ENCODE measurements at regions not wholly inside any gene's neighbourhood (a gene's known extent, or its start where the extent isn't known, plus 50 kb on each side); places are given as distances from the start of the nearest gene placed in this dataset.

DNA sequence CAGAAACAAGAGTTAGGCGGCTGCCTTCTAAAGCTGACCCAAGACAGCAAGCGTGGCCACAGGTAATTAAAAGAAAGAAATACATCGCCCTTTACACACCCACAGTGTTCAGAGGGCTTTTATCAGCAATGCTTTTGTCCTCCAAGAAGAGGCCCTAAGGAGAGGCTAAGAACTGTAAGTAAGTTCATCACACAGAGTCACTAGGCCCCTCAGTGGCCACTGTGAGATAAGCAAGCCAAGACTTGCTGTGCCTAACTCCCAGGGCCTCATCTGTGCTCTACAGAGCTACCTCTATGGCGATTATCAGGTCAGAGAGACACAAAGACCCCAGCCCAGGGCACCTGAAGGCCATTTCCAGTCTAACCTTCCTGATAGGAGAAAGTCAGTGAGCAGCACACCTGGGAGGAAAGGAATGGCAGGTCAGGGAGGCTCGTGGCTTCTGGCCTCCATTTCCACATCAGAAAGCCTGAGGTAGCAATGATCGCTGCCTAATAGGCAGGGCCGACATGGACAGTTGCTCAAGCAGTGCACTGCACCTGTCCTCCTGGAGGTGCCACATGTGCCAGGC lies 545.2 kb upstream of the CDH11 start:
- H3K27ac ChIP-seq (ENCODE audit: low read depth, low read length), result no peak overlapping the region
- TF ChIP-seq, protein P1, sequence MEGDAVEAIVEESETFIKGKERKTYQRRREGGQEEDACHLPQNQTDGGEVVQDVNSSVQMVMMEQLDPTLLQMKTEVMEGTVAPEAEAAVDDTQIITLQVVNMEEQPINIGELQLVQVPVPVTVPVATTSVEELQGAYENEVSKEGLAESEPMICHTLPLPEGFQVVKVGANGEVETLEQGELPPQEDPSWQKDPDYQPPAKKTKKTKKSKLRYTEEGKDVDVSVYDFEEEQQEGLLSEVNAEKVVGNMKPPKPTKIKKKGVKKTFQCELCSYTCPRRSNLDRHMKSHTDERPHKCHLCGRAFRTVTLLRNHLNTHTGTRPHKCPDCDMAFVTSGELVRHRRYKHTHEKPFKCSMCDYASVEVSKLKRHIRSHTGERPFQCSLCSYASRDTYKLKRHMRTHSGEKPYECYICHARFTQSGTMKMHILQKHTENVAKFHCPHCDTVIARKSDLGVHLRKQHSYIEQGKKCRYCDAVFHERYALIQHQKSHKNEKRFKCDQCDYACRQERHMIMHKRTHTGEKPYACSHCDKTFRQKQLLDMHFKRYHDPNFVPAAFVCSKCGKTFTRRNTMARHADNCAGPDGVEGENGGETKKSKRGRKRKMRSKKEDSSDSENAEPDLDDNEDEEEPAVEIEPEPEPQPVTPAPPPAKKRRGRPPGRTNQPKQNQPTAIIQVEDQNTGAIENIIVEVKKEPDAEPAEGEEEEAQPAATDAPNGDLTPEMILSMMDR (conservative IDR thresholded peaks at IDR 0.05), result peak; percentile 68
- no peaks in the 10 kb centered on the region for H3K9me3 Mint-ChIP-seq
- WGBS, 2 experiments (ENCODE audit: insufficient coverage in 1 of 2, insufficient read length in 1 of 2), result 82 to 87% methylated on average over 4 to 7 of the region's 7 CpGs
- H3K36me3 Mint-ChIP-seq (ENCODE audit: low read depth), result no peaks in the 10 kb centered on the region
- peaks cover 17% of the 10 kb centered on the region for H3K27me3 Mint-ChIP-seq (ENCODE audit: insufficient read depth)
- DNase-seq, result peak; percentile 78
- H3K27ac Mint-ChIP-seq, result no peak overlapping the region
- no peak overlapping the region for H3K4me3 Mint-ChIP-seq
- H3K9ac ChIP-seq (ENCODE audit: extremely low read depth, low read length, poor library complexity, severe bottlenecking), result no peak overlapping the region
- H3K9me3 ChIP-seq (ENCODE audit: control insufficient read depth, low read length), result peaks cover under 1% of the 10 kb centered on the region
- no peaks in the 10 kb centered on the region for H3K27me3 ChIP-seq (ENCODE audit: control insufficient read depth, insufficient read depth, low read length, poor library complexity, severe bottlenecking)
- H3K4me1 ChIP-seq (ENCODE audit: control insufficient read depth, insufficient read depth, low read length), result no peaks in the 10 kb centered on the region
- H3K4me1 Mint-ChIP-seq, result peaks cover 17% of the 10 kb centered on the region
- no peaks in the 10 kb centered on the region for H3K36me3 ChIP-seq (ENCODE audit: control insufficient read depth, insufficient read depth, low read length)
- H3K4me3 ChIP-seq (ENCODE audit: low read length), result no peak overlapping the region

DNA sequence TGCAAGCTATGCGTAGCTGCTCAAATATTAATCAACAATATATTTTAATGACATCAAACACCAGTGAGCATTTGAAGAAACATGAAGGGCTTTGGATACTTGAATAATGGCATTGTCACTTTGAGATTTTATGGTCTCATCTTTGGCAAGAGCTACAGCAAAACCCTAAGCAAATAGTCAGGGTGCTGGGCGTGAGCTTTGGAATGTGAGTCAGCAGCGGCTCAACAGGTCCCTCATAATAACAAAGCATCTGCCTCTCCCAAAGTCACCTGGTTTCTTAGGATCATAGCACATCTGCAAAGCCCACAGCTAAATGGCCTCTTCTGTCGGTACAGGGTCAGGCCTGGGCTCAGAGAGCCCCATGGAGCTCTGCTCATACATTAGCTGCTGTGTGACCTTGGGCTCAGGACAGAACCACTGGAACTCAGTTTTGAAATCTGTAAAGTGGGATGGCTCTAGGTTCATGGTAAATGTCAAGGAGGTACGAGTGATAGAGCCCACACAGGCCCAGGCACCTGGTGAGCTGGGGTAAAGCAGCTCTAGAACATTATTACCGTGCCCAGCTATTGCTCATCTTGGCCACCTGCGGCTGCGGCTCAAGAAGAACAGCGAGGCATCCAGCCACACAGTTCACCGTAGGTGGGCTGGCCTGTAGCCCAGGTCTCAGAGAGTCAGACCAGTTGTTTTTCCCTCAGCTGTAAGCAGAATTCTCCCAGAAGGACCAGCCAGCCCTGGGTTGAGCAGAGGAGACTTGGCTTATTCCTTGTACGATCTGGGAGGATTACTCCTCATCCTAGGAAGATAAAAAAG lies 544.5 kb upstream of the CDH11 start:
- no peaks in the 10 kb centered on the region for H3K9me3 Mint-ChIP-seq
- Histone ChIP-seq H3K4me3 (ENCODE audit: low read length) (no peak overlapping the region), H3K9ac (ENCODE audit: extremely low read depth, low read length, poor library complexity, severe bottlenecking) (no peak overlapping the region), H3K4me1 (ENCODE audit: control insufficient read depth, insufficient read depth, low read length) (no peaks in the 10 kb centered on the region), H3K36me3 (ENCODE audit: control insufficient read depth, insufficient read depth, low read length) (no peaks in the 10 kb centered on the region), H3K27me3 (ENCODE audit: control insufficient read depth, insufficient read depth, low read length, poor library complexity, severe bottlenecking) (no peaks in the 10 kb centered on the region), H3K9me3 (ENCODE audit: control insufficient read depth, low read length) (no peaks in the 10 kb centered on the region), H3K27ac (ENCODE audit: low read depth, low read length) (no peak overlapping the region)
- peaks cover 19% of the 10 kb centered on the region for H3K4me1 Mint-ChIP-seq
- peaks cover 11% of the 10 kb centered on the region for H3K27me3 Mint-ChIP-seq (ENCODE audit: insufficient read depth)
- no peak overlapping the region for H3K4me3 Mint-ChIP-seq
- DNase-seq, result peak; percentile 56
- TF ChIP-seq, protein P1 (conservative IDR thresholded peaks at IDR 0.05), result no peak
- no peak overlapping the region for H3K27ac Mint-ChIP-seq
- 82 to 85% methylated on average over 8 to 10 of the region's 11 CpGs for WGBS, 2 experiments (ENCODE audit: insufficient coverage in 1 of 2, insufficient read length in 1 of 2)
- H3K36me3 Mint-ChIP-seq (ENCODE audit: low read depth), result no peaks in the 10 kb centered on the region

DNA sequence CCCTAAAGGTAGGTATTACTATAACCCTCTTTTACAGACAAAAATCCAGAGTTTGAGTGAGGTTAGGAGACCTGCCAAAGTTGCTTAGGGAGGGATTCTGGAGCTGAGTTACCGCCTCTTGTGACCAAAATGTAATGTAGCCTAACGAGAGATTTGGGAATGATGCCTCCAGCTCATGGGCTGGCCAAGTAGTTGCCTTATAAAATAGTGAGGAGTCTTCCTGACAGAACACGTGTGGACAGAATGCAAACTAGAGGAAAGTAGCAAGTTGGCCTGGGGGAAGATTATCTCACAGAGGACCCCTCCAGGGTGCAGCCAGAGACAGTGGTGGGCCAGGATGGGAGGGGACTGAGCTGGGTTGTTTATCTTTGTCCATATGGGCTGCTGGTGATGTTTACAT lies 543.7 kb upstream of the CDH11 start:
- Mint-ChIP-seq H3K27me3 (ENCODE audit: insufficient read depth) (peaks cover 6% of the 10 kb centered on the region), H3K36me3 (ENCODE audit: low read depth) (no peaks in the 10 kb centered on the region), H3K4me1 (peaks cover 26% of the 10 kb centered on the region), H3K27ac (no peak overlapping the region), H3K9me3 (no peaks in the 10 kb centered on the region), H3K4me3 (no peak overlapping the region)
- no peak for DNase-seq
- TF ChIP-seq, protein P1 (conservative IDR thresholded peaks at IDR 0.05), result no peak
- H3K9me3 ChIP-seq (ENCODE audit: control insufficient read depth, low read length), result no peaks in the 10 kb centered on the region
- no peaks in the 10 kb centered on the region for H3K27me3 ChIP-seq (ENCODE audit: control insufficient read depth, insufficient read depth, low read length, poor library complexity, severe bottlenecking)
- WGBS, 2 experiments (ENCODE audit: insufficient coverage in 1 of 2, insufficient read length in 1 of 2), result 79 to 84% methylated on average over 2 to 3 of the region's 3 CpGs
- H3K4me3 ChIP-seq (ENCODE audit: low read length), result no peak overlapping the region
- H3K9ac ChIP-seq (ENCODE audit: extremely low read depth, low read length, poor library complexity, severe bottlenecking), result no peak overlapping the region
- H3K4me1 ChIP-seq (ENCODE audit: control insufficient read depth, insufficient read depth, low read length), result no peaks in the 10 kb centered on the region
- no peaks in the 10 kb centered on the region for H3K36me3 ChIP-seq (ENCODE audit: control insufficient read depth, insufficient read depth, low read length)
- no peak overlapping the region for H3K27ac ChIP-seq (ENCODE audit: low read depth, low read length)

Measured in endodermal cell (in vitro differentiated cells).